GM12878 (cell line): ENCODE measurements at regions not wholly inside any gene's neighbourhood (a gene's known extent, or its start where the extent isn't known, plus 50 kb on each side); places are given as distances from the start of the nearest gene placed in this dataset.

Experiments used
- EP300 ChIP-seq, 2 experiments: fragments of 150-350 bp in 1 of 2; IDR thresholded peaks; 2 replicates each; pipeline ENCODE4 v1.6.1; 2011 to 2012; ENCODE audit warnings: low read depth in 2 of 2, low read length in 2 of 2, borderline replicate concordance in 1 of 2, improper control_type of control experiment in 1 of 2, inconsistent platforms in 1 of 2; ENCODE audit not compliant: control insufficient read depth in 1 of 2
- MYC ChIP-seq: IDR thresholded peaks from 2 replicates; pipeline ENCODE4 v1.6.1; 2011; ENCODE audit warnings: mild to moderate bottlenecking, low read length, moderate library complexity, inconsistent platforms; ENCODE audit not compliant: insufficient read depth, insufficient replicate concordance, insufficient read length, severe bottlenecking
- NR2C2 ChIP-seq: IDR thresholded peaks from 2 replicates; pipeline ENCODE4 v1.6.1; 2011; ENCODE audit warnings: borderline replicate concordance, low read depth; ENCODE audit not compliant: control insufficient read depth, insufficient read length
- POU2F2 ChIP-seq: IDR thresholded peaks from 3 replicates; pipeline ENCODE4 v1.6.1; 2011; ENCODE audit warnings: low read depth, mild to moderate bottlenecking, low read length, borderline replicate concordance
- SMAD1 ChIP-seq: fragments of 450-650 bp; IDR thresholded peaks from 2 replicates; pipeline ENCODE4 v1.6.1; 2018; ENCODE audit warnings: mild to moderate bottlenecking, low read depth; ENCODE audit not compliant: partially characterized antibody
- TF ChIP-seq, protein P1 (sequence below): fragments of 450-650 bp; IDR thresholded peaks from 2 replicates; pipeline ENCODE4 v1.6.1; 2017; ENCODE audit warnings: mild to moderate bottlenecking, moderate library complexity
- TF ChIP-seq, protein P2 (sequence below): fragments of 450-650 bp; IDR thresholded peaks from 2 replicates; pipeline ENCODE4 v1.6.1; 2017; ENCODE audit warnings: mild to moderate bottlenecking, moderate library complexity

DNA sequence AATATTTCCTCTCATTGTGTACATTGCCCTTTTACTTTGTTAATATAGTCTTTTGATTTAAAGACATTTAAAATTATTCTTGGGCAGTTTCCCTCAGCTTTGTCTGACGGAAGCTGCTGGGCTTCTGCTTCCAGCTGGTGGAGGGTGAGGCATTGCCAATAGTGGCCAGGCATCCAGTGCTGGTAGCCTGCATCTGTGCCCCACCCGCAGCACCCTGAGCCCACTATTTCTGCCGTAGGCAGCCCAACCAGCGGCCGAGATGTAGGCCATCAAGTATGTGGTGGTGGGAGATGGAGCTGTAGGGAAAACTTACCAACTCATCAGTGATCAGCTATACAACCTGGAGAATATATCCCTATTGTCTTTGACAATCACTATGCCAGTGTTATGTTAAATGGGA lies 226.0 kb upstream of the SYNCRIP start (continued):
- TF ChIP-seq, protein P1, sequence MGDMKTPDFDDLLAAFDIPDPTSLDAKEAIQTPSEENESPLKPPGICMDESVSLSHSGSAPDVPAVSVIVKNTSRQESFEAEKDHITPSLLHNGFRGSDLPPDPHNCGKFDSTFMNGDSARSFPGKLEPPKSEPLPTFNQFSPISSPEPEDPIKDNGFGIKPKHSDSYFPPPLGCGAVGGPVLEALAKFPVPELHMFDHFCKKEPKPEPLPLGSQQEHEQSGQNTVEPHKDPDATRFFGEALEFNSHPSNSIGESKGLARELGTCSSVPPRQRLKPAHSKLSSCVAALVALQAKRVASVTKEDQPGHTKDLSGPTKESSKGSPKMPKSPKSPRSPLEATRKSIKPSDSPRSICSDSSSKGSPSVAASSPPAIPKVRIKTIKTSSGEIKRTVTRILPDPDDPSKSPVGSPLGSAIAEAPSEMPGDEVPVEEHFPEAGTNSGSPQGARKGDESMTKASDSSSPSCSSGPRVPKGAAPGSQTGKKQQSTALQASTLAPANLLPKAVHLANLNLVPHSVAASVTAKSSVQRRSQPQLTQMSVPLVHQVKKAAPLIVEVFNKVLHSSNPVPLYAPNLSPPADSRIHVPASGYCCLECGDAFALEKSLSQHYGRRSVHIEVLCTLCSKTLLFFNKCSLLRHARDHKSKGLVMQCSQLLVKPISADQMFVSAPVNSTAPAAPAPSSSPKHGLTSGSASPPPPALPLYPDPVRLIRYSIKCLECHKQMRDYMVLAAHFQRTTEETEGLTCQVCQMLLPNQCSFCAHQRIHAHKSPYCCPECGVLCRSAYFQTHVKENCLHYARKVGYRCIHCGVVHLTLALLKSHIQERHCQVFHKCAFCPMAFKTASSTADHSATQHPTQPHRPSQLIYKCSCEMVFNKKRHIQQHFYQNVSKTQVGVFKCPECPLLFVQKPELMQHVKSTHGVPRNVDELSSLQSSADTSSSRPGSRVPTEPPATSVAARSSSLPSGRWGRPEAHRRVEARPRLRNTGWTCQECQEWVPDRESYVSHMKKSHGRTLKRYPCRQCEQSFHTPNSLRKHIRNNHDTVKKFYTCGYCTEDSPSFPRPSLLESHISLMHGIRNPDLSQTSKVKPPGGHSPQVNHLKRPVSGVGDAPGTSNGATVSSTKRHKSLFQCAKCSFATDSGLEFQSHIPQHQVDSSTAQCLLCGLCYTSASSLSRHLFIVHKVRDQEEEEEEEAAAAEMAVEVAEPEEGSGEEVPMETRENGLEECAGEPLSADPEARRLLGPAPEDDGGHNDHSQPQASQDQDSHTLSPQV = no peak
- TF ChIP-seq, protein P2, sequence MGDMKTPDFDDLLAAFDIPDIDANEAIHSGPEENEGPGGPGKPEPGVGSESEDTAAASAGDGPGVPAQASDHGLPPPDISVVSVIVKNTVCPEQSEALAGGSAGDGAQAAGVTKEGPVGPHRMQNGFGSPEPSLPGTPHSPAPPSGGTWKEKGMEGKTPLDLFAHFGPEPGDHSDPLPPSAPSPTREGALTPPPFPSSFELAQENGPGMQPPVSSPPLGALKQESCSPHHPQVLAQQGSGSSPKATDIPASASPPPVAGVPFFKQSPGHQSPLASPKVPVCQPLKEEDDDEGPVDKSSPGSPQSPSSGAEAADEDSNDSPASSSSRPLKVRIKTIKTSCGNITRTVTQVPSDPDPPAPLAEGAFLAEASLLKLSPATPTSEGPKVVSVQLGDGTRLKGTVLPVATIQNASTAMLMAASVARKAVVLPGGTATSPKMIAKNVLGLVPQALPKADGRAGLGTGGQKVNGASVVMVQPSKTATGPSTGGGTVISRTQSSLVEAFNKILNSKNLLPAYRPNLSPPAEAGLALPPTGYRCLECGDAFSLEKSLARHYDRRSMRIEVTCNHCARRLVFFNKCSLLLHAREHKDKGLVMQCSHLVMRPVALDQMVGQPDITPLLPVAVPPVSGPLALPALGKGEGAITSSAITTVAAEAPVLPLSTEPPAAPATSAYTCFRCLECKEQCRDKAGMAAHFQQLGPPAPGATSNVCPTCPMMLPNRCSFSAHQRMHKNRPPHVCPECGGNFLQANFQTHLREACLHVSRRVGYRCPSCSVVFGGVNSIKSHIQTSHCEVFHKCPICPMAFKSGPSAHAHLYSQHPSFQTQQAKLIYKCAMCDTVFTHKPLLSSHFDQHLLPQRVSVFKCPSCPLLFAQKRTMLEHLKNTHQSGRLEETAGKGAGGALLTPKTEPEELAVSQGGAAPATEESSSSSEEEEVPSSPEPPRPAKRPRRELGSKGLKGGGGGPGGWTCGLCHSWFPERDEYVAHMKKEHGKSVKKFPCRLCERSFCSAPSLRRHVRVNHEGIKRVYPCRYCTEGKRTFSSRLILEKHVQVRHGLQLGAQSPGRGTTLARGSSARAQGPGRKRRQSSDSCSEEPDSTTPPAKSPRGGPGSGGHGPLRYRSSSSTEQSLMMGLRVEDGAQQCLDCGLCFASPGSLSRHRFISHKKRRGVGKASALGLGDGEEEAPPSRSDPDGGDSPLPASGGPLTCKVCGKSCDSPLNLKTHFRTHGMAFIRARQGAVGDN = no peak
- no peak for TF ChIP-seq EP300 (IDR thresholded peaks at IDR 0.05; ENCODE audit: borderline replicate concordance in 1 of 2, control insufficient read depth in 1 of 2, low read depth in 2 of 2, low read length in 2 of 2)
- TF ChIP-seq POU2F2 = no peak
- TF ChIP-seq NR2C2 = no peak
- no peak for TF ChIP-seq MYC
- no peak for TF ChIP-seq SMAD1
- TF ChIP-seq, all 136 proteins: peak for 0
